ENCODE measurements at regions not wholly inside any gene's neighbourhood (a gene's known extent, or its start where the extent isn't known, plus 50 kb on each side); places are given as distances from the start of the nearest gene placed in this dataset.

DNA sequence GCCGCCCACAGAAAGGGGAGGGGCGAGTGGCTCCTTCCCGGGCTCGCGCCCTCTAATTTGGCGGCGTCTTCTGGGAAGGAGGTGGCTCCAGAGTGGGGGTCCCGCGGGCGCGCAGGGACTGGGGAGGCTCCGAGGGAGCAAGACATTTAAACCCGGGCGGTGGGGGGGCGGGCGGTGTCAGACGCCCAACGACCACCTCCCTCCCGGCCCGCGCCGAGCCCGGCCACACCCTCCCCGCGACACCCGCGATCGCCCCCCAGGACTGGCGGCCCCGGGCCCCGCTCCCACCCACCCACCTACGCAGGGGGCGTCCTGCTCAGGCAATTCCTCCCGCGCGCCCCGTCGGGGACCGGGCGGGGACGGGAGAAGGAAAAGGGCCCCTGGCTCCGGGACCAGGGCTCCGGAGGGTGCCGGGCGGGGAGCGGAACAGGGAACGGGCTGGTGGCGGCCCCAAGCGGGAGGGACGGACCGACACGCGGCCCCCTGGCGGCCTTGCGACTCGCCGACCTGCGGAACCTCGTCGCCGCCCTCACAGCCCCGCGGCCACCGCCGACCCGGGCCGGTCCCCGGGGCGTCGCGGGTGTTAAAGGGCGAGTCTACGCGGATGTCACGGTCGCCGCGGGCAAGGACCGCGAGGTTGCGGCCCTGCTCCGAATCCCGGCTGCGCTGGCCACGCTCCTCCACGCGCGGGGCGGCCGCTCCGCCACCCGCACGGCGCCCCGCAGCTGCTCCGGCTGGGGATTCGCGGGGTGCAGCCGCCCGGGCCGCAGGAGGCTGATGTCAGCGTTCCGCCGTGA is 94.0 kb upstream of the FMN2 start:
- Histone ChIP-seq H3K9me3 (no peaks in the 10 kb centered on the region), H3K27ac (no peak overlapping the region), H3K27me3 (peaks cover 17 to 58% (median 35%) of the 10 kb centered on the region in 3 donors), H3K36me3 (no peaks in the 10 kb centered on the region), H3K4me1 (peaks cover 0 to 11% (median 9%) of the 10 kb centered on the region in 4 donors), H3K4me3 (peak overlapping the region in 3 of 4 donors; percentile 2 to 40 (median 34))
- TF ChIP-seq EP300 (IDR thresholded peaks at IDR 0.05): no peak
- TF ChIP-seq POLR2A (IDR thresholded peaks at IDR 0.05): no peak
- TF ChIP-seq POLR2AphosphoS5 (IDR thresholded peaks at IDR 0.05): no peak
- TF ChIP-seq, protein P1, sequence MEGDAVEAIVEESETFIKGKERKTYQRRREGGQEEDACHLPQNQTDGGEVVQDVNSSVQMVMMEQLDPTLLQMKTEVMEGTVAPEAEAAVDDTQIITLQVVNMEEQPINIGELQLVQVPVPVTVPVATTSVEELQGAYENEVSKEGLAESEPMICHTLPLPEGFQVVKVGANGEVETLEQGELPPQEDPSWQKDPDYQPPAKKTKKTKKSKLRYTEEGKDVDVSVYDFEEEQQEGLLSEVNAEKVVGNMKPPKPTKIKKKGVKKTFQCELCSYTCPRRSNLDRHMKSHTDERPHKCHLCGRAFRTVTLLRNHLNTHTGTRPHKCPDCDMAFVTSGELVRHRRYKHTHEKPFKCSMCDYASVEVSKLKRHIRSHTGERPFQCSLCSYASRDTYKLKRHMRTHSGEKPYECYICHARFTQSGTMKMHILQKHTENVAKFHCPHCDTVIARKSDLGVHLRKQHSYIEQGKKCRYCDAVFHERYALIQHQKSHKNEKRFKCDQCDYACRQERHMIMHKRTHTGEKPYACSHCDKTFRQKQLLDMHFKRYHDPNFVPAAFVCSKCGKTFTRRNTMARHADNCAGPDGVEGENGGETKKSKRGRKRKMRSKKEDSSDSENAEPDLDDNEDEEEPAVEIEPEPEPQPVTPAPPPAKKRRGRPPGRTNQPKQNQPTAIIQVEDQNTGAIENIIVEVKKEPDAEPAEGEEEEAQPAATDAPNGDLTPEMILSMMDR (IDR thresholded peaks at IDR 0.05): no peak
- intact Hi-C loops (cut with DNase I): no loop called here
- WGBS, 2 donors: 4% methylated on average over 104 of the region's 104 CpGs
- no peak for DNase-seq

- H3K4me3 ChIP-seq: peak overlapping the region in 3 of 4 donors; percentile 2 to 40 (median 34)
- no peak for DNase-seq
- 33 to 34% methylated on average over 3 of the region's 3 CpGs for WGBS, 2 donors
- H3K9me3 ChIP-seq: no peaks in the 10 kb centered on the region
- H3K27ac ChIP-seq: no peak overlapping the region
- H3K36me3 ChIP-seq: no peaks in the 10 kb centered on the region
- intact Hi-C loops (cut with DNase I): no loop called here
- peaks cover 17 to 60% (median 35%) of the 10 kb centered on the region in 3 donors for H3K27me3 ChIP-seq
- TF ChIP-seq EP300 (IDR thresholded peaks at IDR 0.05) (no peak), POLR2A (IDR thresholded peaks at IDR 0.05) (no peak), POLR2AphosphoS5 (IDR thresholded peaks at IDR 0.05) (no peak)
- TF ChIP-seq, protein P1 (IDR thresholded peaks at IDR 0.05): no peak
- H3K4me1 ChIP-seq: peaks cover 0 to 11% (median 9%) of the 10 kb centered on the region in 4 donors
Measured at GRCh38 chr1:239998312-239998649, 93.4 kb upstream of the FMN2 start.

DNA sequence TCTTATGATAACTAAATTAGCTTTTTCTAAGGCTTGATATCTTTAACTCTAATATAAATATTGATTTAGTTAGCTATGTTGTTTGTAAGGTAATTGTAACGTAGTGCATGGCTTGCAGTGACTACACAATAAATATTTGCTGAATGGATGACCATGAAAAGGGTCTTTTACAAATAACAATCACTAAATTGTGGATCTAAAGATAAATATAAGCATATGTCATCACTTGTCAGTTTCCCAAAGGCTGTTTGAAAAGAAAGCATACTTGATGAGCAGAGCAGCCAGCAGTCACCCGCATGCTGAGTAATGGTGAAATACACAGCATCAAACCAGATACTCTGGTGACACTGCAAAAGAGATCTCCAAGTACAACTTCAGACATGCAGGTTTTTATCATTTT is 92.5 kb upstream of the FMN2 start:
- Histone ChIP-seq H3K27me3 (peaks cover 17 to 60% (median 35%) of the 10 kb centered on the region in 3 donors), H3K4me1 (peaks cover 0 to 11% (median 9%) of the 10 kb centered on the region in 4 donors), H3K9me3 (no peaks in the 10 kb centered on the region), H3K4me3 (no peak overlapping the region), H3K36me3 (no peaks in the 10 kb centered on the region), H3K27ac (no peak overlapping the region)
- intact Hi-C loops (cut with DNase I): no loop called here
- no peak for TF ChIP-seq EP300 (IDR thresholded peaks at IDR 0.05)
- TF ChIP-seq, protein P1 (IDR thresholded peaks at IDR 0.05): no peak
- TF ChIP-seq POLR2AphosphoS5 (IDR thresholded peaks at IDR 0.05): no peak
- TF ChIP-seq POLR2A (IDR thresholded peaks at IDR 0.05): no peak
- DNase-seq: no peak
- 47 to 74% methylated on average over 2 of the region's 2 CpGs for WGBS, 2 donors

GRCh38 chr1:240000634-240001033 is 91.0 kb upstream of the FMN2 start:
- H3K4me1 ChIP-seq: peaks cover 0 to 11% (median 9%) of the 10 kb centered on the region in 4 donors
- H3K27me3 ChIP-seq: peaks cover 17 to 57% (median 35%) of the 10 kb centered on the region in 3 donors
- H3K4me3 ChIP-seq: no peak overlapping the region
- intact Hi-C loops (cut with DNase I): no loop called here
- no peak for TF ChIP-seq EP300 (IDR thresholded peaks at IDR 0.05)
- H3K9me3 ChIP-seq: no peaks in the 10 kb centered on the region
- no peaks in the 10 kb centered on the region for H3K36me3 ChIP-seq
- WGBS, 2 donors: 65 to 79% methylated on average over 4 of the region's 4 CpGs
- no peak for DNase-seq
- no peak overlapping the region for H3K27ac ChIP-seq

DNA sequence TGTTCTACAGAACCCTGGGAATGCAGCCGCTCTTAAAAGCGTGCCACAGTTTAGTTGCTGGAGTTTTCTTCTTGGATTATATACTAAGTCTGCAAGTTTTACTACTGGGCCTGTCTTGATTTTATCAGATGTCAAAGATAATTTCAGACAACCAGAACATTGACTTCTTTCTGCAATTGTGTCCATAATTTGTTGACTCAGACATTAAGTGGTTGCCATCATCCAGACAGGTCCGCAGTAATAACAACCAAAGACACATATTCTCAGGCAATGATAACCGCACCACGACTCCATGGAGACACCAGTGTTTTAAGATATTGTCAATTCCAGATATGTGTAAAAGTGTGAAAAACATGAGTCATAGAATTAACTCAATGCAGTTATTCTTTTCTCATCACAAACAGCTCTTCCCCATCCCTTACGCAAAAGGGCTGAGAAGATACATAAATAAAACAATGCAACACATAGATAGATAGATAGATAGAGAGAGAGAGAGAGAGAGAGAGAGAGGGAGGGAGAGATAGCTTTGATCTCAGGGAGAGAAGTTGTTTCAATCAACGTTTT is 90.4 kb upstream of the FMN2 start:
- DNase-seq: no peak
- TF ChIP-seq POLR2AphosphoS5 (IDR thresholded peaks at IDR 0.05): no peak
- TF ChIP-seq, protein P1 (IDR thresholded peaks at IDR 0.05): no peak
- no peak for TF ChIP-seq EP300 (IDR thresholded peaks at IDR 0.05)
- no peak for TF ChIP-seq POLR2A (IDR thresholded peaks at IDR 0.05)
- Histone ChIP-seq H3K9me3 (no peaks in the 10 kb centered on the region), H3K4me1 (peaks cover 0 to 11% (median 9%) of the 10 kb centered on the region in 4 donors), H3K36me3 (no peaks in the 10 kb centered on the region), H3K4me3 (no peak overlapping the region), H3K27ac (no peak overlapping the region), H3K27me3 (peaks cover 17 to 55% (median 35%) of the 10 kb centered on the region in 3 donors)
- intact Hi-C loops (cut with DNase I): no loop called here
- 64 to 79% methylated on average over 7 of the region's 7 CpGs for WGBS, 2 donors
